Activated CD4-positive, alpha-beta T cell treated with anti-CD3 and anti-CD28 coated beads, Interleukin-2, amount 50 U/mL, for 1 hour (primary cell): ENCODE measurements at regions not wholly inside any gene's neighbourhood (a gene's known extent, or its start where the extent isn't known, plus 50 kb on each side); places are given as distances from the start of the nearest gene placed in this dataset.

Experiments
- DNase-seq: peaks from one replicate; pipeline ENCODE4 v3.0.0-alpha.2; 2020

GRCh38 chr5:114296191-114296590 lies 65.7 kb upstream of the KCNN2 start:
- no peak for DNase-seq

GRCh38 chr5:114297915-114298314 lies 64.0 kb upstream of the KCNN2 start:
- DNase-seq: no peak

GRCh38 chr5:114305402-114306207 lies 56.3 kb upstream of the KCNN2 start:
- no peak for DNase-seq

- no peak for DNase-seq
These were observed 53.9 kb upstream of the KCNN2 start for GRCh38 chr5:114308017-114308416.

- no peak for DNase-seq
These were observed 53.4 kb upstream of the KCNN2 start for GRCh38 chr5:114308508-114308907.

GRCh38 chr5:114310666-114311065 lies 51.2 kb upstream of the KCNN2 start:
- no peak for DNase-seq

GRCh38 chr5:114311281-114311680 lies 50.6 kb upstream of the KCNN2 start:
- no peak for DNase-seq

- DNase-seq: no peak
These were observed 49.9 kb upstream of the KCNN2 start for GRCh38 chr5:114311968-114312367.
